Epidermal melanocyte (primary cell): ENCODE measurements at regions not wholly inside any gene's neighbourhood (a gene's known extent, or its start where the extent isn't known, plus 50 kb on each side); places are given as distances from the start of the nearest gene placed in this dataset.
A peak's percentile ranks its signal among the peaks of the same experiment; 100 is the strongest.

ENCODE experiments used
- DNase-seq: peaks from one replicate; pipeline ENCODE4 v3.0.0; 2011; ENCODE audit warnings: low spot score; ENCODE audit not compliant: insufficient read length

- DNase-seq, result peak; percentile 42
These were observed 314.0 kb upstream of the RSPO3 start for GRCh38 chr6:126804332-126805064.

- DNase-seq, result no peak
These were observed 312.6 kb upstream of the RSPO3 start for GRCh38 chr6:126805861-126806260.

GRCh38 chr6:126807876-126808275, 310.6 kb upstream of the RSPO3 start:
- no peak for DNase-seq

- DNase-seq, result no peak
These were observed 307.1 kb upstream of the RSPO3 start for GRCh38 chr6:126811321-126811720.

GRCh38 chr6:126812010-126812409, 306.5 kb upstream of the RSPO3 start:
- no peak for DNase-seq

- DNase-seq, result no peak
These were observed 305.8 kb upstream of the RSPO3 start for GRCh38 chr6:126812651-126813050.

GRCh38 chr6:126820634-126821033, 297.8 kb upstream of the RSPO3 start:
- no peak for DNase-seq

- no peak for DNase-seq
These were observed 296.8 kb upstream of the RSPO3 start for GRCh38 chr6:126821706-126822105.

GRCh38 chr6:126824226-126824625, 294.2 kb upstream of the RSPO3 start:
- DNase-seq, result no peak

GRCh38 chr6:126824815-126825214, 293.7 kb upstream of the RSPO3 start:
- no peak for DNase-seq

GRCh38 chr6:126826166-126826714, 292.2 kb upstream of the RSPO3 start:
- no peak for DNase-seq

GRCh38 chr6:126831461-126831860, 287.0 kb upstream of the RSPO3 start:
- no peak for DNase-seq

GRCh38 chr6:126842769-126843168, 275.7 kb upstream of the RSPO3 start:
- no peak for DNase-seq

GRCh38 chr6:126848119-126848518, 270.4 kb upstream of the RSPO3 start:
- no peak for DNase-seq

GRCh38 chr6:126867641-126868040, 250.8 kb upstream of the RSPO3 start:
- no peak for DNase-seq

- no peak for DNase-seq
These were observed 245.1 kb upstream of the RSPO3 start for GRCh38 chr6:126873351-126873750.

GRCh38 chr6:126873791-126874190, 244.7 kb upstream of the RSPO3 start:
- no peak for DNase-seq

GRCh38 chr6:126876446-126876845, 242.0 kb upstream of the RSPO3 start:
- DNase-seq, result no peak

GRCh38 chr6:126880964-126881363, 237.5 kb upstream of the RSPO3 start:
- DNase-seq, result no peak

GRCh38 chr6:126886106-126886505, 232.4 kb upstream of the RSPO3 start:
- DNase-seq, result no peak

- DNase-seq, result no peak
These were observed 229.4 kb upstream of the RSPO3 start for GRCh38 chr6:126888727-126889725.

- DNase-seq, result no peak
These were observed 228.4 kb upstream of the RSPO3 start for GRCh38 chr6:126890055-126890454.
